Neutrophil (primary cell): ENCODE measurements at regions not wholly inside any gene's neighbourhood (a gene's known extent, or its start where the extent isn't known, plus 50 kb on each side); places are given as distances from the start of the nearest gene placed in this dataset.

Experiments
- H3K27ac ChIP-seq: fragments of 200-600 bp; sonication (generic); 2 replicates; pipeline ENCODE4 v1.5.1; 2016; ENCODE audit warnings: mild to moderate bottlenecking, moderate library complexity
- H3K27me3 ChIP-seq: fragments of 200-600 bp; sonication (generic); 2 replicates; pipeline ENCODE4 v1.6.0; 2016; ENCODE audit warnings: mild to moderate bottlenecking
- H3K36me3 ChIP-seq: fragments of 200-600 bp; sonication (generic); 2 replicates; pipeline ENCODE4 v1.5.1; 2017
- H3K4me1 ChIP-seq, 2 experiments: fragments of 200-600 bp in 1 of 2; sonication (generic) in 1 of 2; 1 replicate in 1 of 2; 2 replicates in 1 of 2; pipeline versions ENCODE4 v1.5.1 to v1.6.1; 2013 to 2016; ENCODE audit warnings: low read depth in 1 of 2, low read length in 1 of 2, mild to moderate bottlenecking in 1 of 2, moderate library complexity in 1 of 2; ENCODE audit not compliant: control insufficient read depth in 1 of 2, insufficient read depth in 1 of 2
- H3K4me3 ChIP-seq, 2 experiments: fragments of 200-600 bp in 1 of 2; sonication (generic) in 1 of 2; 1 replicate in 1 of 2; 2 replicates in 1 of 2; pipeline ENCODE4 v1.5.1; 2013 to 2016; ENCODE audit warnings: low read depth in 1 of 2, low read length in 1 of 2, mild to moderate bottlenecking in 1 of 2, moderate library complexity in 1 of 2
- H3K9me3 ChIP-seq: fragments of 200-600 bp; sonication (generic); 2 replicates; pipeline ENCODE4 v1.5.1; 2016
- TF ChIP-seq, protein P1 (sequence below): fragments of 200-600 bp; sonication (generic); IDR thresholded peaks from 2 replicates; pipeline ENCODE4 v1.5.1; 2016; ENCODE audit warnings: antibody characterized with exemption

DNA sequence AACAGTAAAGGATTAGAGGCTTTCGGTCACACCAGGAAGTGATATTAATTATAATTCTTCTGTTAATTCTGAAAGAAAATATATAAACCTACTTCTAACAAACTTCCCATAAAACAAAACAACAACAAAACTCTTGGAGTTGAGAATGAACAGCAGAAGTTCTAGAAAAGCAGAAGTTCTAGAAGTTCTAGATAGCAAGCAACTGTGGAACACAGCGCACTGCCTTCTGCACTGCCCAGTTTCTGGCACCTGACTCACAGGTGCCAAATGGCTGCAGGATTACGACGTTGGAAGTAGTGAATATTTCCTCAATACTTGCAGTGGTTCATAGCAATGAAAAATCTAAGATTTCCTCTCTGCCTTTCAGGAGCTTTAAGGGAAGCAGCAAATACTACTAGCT, 132.2 kb downstream of the OR13A1 start:
- Histone ChIP-seq H3K9me3 (no peaks in the 10 kb centered on the region), H3K27me3 (no peaks in the 10 kb centered on the region), H3K36me3 (no peaks in the 10 kb centered on the region), H3K27ac (no peak overlapping the region), H3K4me1 (no peaks in the 10 kb centered on the region), H3K4me3 (no peak overlapping the region)
- TF ChIP-seq, protein P1, sequence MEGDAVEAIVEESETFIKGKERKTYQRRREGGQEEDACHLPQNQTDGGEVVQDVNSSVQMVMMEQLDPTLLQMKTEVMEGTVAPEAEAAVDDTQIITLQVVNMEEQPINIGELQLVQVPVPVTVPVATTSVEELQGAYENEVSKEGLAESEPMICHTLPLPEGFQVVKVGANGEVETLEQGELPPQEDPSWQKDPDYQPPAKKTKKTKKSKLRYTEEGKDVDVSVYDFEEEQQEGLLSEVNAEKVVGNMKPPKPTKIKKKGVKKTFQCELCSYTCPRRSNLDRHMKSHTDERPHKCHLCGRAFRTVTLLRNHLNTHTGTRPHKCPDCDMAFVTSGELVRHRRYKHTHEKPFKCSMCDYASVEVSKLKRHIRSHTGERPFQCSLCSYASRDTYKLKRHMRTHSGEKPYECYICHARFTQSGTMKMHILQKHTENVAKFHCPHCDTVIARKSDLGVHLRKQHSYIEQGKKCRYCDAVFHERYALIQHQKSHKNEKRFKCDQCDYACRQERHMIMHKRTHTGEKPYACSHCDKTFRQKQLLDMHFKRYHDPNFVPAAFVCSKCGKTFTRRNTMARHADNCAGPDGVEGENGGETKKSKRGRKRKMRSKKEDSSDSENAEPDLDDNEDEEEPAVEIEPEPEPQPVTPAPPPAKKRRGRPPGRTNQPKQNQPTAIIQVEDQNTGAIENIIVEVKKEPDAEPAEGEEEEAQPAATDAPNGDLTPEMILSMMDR, result no peak

GRCh38 chr10:45197816-45198485, 117.5 kb downstream of the OR13A1 start:
- no peaks in the 10 kb centered on the region for H3K27me3 ChIP-seq
- H3K4me3 ChIP-seq, result no peak overlapping the region
- H3K9me3 ChIP-seq, result no peaks in the 10 kb centered on the region
- H3K36me3 ChIP-seq, result no peaks in the 10 kb centered on the region
- TF ChIP-seq, protein P1, result no peak
- no peaks in the 10 kb centered on the region for H3K4me1 ChIP-seq
- no peak overlapping the region for H3K27ac ChIP-seq

DNA sequence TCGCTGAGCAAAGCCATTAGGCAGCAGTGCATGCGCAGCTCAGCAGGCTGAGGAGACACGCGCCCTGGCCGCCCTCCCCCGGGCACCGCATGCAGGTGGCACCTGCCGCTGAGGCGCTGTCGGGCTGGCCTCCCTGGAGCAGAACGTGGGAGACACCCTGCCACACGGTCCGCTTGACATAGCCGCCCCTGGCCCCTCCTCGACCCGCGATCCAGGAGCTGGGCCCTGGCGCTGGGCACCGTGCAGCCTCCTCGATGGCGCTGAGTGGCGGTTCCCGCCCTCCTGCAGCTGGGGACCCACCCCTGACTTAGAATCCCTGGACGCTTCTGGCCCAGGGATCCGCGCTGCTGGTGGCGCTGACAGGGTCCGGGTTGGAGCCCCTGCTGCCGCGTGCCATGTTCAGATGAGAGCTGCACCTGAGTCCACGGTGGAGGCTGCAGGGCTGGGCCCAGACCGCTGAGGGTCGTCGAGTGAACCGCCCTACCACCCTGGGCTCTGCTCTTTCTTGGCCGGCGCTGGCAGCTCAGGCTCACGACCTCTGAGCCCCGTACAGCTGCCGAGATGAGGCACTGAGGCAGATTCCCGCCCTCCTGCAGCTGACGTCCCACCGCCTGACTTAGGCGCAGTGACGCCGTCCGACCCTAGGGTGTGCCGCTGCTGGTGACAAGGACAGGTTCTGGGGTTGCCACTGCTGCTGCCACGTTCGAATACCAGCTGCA, 116.8 kb downstream of the OR13A1 start:
- H3K36me3 ChIP-seq, result no peaks in the 10 kb centered on the region
- no peak overlapping the region for H3K27ac ChIP-seq
- TF ChIP-seq, protein P1, result no peak
- H3K27me3 ChIP-seq, result no peaks in the 10 kb centered on the region
- H3K4me1 ChIP-seq, result no peaks in the 10 kb centered on the region
- no peak overlapping the region for H3K4me3 ChIP-seq
- no peaks in the 10 kb centered on the region for H3K9me3 ChIP-seq

- Histone ChIP-seq H3K4me1 (no peaks in the 10 kb centered on the region), H3K4me3 (no peak overlapping the region), H3K27ac (no peak overlapping the region), H3K27me3 (no peaks in the 10 kb centered on the region), H3K36me3 (no peaks in the 10 kb centered on the region), H3K9me3 (no peaks in the 10 kb centered on the region)
- TF ChIP-seq, protein P1, result no peak
Measured at GRCh38 chr10:45199205-45199740, 116.1 kb downstream of the OR13A1 start.

DNA sequence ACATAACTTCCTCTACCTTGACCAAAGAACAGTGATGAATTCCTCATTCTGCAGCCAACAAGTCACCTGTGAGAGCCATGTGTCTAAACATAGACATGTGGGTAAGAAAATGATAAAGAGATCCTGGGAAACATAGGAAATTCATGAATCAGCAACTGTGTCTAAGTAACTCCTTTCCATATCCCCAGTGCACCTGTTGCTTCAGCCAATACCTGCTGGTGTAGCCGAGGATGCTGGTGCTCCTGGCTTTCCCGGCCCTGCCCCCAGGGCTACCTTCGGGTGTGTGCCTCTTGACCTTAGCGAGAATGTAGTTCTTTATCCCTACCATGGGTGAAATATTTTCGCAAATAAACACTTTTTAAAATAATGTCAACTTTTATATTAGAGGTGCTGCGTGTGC, 114.1 kb downstream of the OR13A1 start:
- H3K36me3 ChIP-seq, result no peaks in the 10 kb centered on the region
- H3K4me1 ChIP-seq, result no peaks in the 10 kb centered on the region
- H3K9me3 ChIP-seq, result no peaks in the 10 kb centered on the region
- no peak overlapping the region for H3K27ac ChIP-seq
- TF ChIP-seq, protein P1, result no peak
- no peak overlapping the region for H3K4me3 ChIP-seq
- H3K27me3 ChIP-seq, result no peaks in the 10 kb centered on the region
